HL-60 (cell line): ENCODE measurements at regions not wholly inside any gene's neighbourhood (a gene's known extent, or its start where the extent isn't known, plus 50 kb on each side); places are given as distances from the start of the nearest gene placed in this dataset.

Source experiments
- DNase-seq, 2 experiments: peaks; one replicate each; pipeline ENCODE4 v3.0.0-alpha.2; 2010 to 2020; ENCODE audit warnings: low read depth in 1 of 2, low spot score in 1 of 2
- H3K27ac ChIP-seq: fragments of 250-450 bp; sonication (Bioruptor Pico); replicated peaks from 2 replicates; pipeline ENCODE4 v1.5.1; 2020; ENCODE audit warnings: mild to moderate bottlenecking, moderate library complexity
- H3K27me3 ChIP-seq: fragments of 250-450 bp; sonication (Bioruptor Pico); 2 replicates; pipeline ENCODE4 v1.5.1; 2021; ENCODE audit warnings: mild to moderate bottlenecking, moderate library complexity; ENCODE audit not compliant: insufficient read depth, poor library complexity, severe bottlenecking
- H3K4me3 ChIP-seq: replicated peaks from 2 replicates; pipeline ENCODE4 v1.5.1; 2011; ENCODE audit warnings: mild to moderate bottlenecking, control low read depth, low read length; ENCODE audit not compliant: insufficient read depth
- GABPA ChIP-seq: IDR thresholded peaks from 2 replicates; pipeline ENCODE4 v1.6.1; 2012; ENCODE audit warnings: low read depth
- POLR2AphosphoS5 ChIP-seq: IDR thresholded peaks from 2 replicates; pipeline ENCODE4 v1.6.1; 2012; ENCODE audit warnings: low read depth
- SPI1 ChIP-seq: IDR thresholded peaks from 2 replicates; pipeline ENCODE4 v1.6.1; 2012; ENCODE audit warnings: low read depth, mild to moderate bottlenecking, borderline replicate concordance
- TF ChIP-seq, protein P1 (sequence below): IDR thresholded peaks from one replicate; pipeline ENCODE4 v1.5.1; 2011; ENCODE audit warnings: low read length, control low read depth, inconsistent platforms; ENCODE audit not compliant: insufficient read depth
- TF ChIP-seq, protein P2 (sequence below): IDR thresholded peaks from 2 replicates; pipeline ENCODE4 v1.6.1; 2012; ENCODE audit warnings: low read depth; ENCODE audit not compliant: insufficient replicate concordance

DNA sequence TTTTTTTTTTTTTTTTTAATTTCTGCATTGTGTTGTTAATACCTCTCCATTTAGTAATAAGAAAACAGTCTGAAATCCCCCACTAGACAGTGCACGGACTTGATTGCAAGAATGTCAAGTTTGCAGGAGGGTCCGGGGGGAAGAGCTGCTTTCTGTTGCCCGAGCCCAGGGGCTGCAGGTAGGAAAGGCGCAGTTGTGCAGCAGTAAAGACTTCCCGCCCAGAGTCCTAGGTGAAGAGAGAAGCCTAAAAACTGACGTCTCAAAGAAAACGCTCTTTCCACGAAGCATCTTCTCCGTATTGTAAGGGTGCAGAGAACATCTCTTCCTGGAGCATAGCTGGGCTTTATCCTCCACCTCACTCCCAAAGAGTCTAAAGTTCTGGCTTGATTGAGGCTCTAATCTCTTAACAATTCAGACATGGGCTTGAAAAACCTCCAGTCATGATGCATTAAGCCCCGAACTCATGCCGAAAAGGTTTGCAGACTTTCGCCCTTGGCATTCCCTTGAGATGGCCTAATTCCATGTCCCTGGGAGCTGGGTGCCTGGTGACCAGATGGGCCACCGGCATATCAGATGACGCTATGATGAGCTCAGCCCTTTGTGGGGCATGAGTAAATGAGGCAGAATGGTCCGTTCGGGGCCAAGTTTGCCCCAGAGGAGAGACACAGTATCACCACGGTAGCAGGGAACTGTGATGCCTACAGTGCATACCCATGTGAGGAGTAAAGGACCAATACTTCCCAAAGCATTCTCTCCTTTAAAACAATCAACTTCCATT is 436.2 kb upstream of the ZFHX3 start:
- Histone ChIP-seq H3K27ac (no peak overlapping the region), H3K27me3 (no peaks in the 10 kb centered on the region), H3K4me3 (no peak overlapping the region)
- no peak for DNase-seq
- no peak for TF ChIP-seq SPI1

DNA sequence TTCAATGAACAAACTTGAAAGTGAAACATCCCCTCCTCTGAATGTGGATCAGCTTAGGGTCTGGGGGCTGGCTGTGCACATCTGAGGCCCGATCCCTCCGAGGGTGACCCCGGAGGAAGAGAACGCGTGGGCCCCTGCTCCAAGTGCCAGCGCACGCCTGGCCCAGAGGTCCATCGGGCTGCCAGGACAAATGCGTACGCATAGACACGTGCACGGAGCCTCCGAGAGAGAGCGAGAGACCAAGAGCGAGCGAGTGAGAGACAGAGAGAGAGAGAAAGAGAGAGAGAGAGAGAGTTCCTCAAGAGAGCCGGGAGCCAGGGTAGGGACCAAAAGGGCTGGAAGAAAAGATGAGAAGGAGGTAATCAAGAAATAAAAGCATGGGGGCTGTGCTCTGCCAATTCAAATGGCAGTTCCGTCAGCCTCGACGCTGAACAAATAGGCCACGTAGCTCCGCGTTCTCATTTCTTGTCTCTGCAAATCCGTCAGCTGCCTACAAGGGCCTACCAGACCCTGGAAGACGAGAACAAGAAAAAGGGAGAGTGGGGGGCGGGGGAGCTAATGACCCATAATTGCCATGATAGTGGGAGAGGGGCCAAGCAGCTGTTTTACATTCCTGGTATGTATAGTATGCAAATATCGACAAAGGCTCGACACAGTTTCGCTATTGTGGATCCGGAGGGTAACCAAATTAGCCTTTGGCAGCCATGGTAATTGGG is 435.3 kb upstream of the ZFHX3 start:
- TF ChIP-seq, protein P1, sequence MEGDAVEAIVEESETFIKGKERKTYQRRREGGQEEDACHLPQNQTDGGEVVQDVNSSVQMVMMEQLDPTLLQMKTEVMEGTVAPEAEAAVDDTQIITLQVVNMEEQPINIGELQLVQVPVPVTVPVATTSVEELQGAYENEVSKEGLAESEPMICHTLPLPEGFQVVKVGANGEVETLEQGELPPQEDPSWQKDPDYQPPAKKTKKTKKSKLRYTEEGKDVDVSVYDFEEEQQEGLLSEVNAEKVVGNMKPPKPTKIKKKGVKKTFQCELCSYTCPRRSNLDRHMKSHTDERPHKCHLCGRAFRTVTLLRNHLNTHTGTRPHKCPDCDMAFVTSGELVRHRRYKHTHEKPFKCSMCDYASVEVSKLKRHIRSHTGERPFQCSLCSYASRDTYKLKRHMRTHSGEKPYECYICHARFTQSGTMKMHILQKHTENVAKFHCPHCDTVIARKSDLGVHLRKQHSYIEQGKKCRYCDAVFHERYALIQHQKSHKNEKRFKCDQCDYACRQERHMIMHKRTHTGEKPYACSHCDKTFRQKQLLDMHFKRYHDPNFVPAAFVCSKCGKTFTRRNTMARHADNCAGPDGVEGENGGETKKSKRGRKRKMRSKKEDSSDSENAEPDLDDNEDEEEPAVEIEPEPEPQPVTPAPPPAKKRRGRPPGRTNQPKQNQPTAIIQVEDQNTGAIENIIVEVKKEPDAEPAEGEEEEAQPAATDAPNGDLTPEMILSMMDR, result no peak
- TF ChIP-seq SPI1 (no peak), POLR2AphosphoS5 (no peak), GABPA (no peak)
- TF ChIP-seq, protein P2, sequence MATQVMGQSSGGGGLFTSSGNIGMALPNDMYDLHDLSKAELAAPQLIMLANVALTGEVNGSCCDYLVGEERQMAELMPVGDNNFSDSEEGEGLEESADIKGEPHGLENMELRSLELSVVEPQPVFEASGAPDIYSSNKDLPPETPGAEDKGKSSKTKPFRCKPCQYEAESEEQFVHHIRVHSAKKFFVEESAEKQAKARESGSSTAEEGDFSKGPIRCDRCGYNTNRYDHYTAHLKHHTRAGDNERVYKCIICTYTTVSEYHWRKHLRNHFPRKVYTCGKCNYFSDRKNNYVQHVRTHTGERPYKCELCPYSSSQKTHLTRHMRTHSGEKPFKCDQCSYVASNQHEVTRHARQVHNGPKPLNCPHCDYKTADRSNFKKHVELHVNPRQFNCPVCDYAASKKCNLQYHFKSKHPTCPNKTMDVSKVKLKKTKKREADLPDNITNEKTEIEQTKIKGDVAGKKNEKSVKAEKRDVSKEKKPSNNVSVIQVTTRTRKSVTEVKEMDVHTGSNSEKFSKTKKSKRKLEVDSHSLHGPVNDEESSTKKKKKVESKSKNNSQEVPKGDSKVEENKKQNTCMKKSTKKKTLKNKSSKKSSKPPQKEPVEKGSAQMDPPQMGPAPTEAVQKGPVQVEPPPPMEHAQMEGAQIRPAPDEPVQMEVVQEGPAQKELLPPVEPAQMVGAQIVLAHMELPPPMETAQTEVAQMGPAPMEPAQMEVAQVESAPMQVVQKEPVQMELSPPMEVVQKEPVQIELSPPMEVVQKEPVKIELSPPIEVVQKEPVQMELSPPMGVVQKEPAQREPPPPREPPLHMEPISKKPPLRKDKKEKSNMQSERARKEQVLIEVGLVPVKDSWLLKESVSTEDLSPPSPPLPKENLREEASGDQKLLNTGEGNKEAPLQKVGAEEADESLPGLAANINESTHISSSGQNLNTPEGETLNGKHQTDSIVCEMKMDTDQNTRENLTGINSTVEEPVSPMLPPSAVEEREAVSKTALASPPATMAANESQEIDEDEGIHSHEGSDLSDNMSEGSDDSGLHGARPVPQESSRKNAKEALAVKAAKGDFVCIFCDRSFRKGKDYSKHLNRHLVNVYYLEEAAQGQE, result no peak
- no peak for DNase-seq
- H3K27me3 ChIP-seq, result no peaks in the 10 kb centered on the region
- H3K4me3 ChIP-seq, result no peak overlapping the region
- no peak overlapping the region for H3K27ac ChIP-seq

DNA sequence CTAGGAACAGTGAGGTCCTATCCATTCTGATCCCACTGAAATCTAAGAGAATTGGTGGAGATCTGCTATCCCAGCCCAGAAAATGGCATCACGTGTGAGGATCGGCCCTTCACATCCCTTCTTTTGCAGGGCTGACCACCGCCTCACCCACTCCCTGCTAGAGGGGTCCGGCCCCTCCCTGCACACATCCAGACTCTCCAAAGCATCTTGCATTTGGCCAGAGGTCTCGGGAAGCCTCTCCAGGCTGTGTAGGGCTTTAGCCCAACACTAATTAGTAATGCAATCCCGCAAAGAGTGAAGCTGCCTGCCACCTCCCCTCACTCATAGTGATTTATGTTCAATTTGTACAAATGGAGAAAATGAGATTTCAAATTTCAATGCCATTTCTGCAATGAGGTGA is 434.4 kb upstream of the ZFHX3 start:
- Histone ChIP-seq H3K27me3 (no peaks in the 10 kb centered on the region), H3K4me3 (no peak overlapping the region), H3K27ac (no peak overlapping the region)
- no peak for DNase-seq
- TF ChIP-seq GABPA, result no peak
- no peak for TF ChIP-seq SPI1
- TF ChIP-seq, protein P2, result no peak
- TF ChIP-seq, protein P1, result no peak
- no peak for TF ChIP-seq POLR2AphosphoS5

DNA sequence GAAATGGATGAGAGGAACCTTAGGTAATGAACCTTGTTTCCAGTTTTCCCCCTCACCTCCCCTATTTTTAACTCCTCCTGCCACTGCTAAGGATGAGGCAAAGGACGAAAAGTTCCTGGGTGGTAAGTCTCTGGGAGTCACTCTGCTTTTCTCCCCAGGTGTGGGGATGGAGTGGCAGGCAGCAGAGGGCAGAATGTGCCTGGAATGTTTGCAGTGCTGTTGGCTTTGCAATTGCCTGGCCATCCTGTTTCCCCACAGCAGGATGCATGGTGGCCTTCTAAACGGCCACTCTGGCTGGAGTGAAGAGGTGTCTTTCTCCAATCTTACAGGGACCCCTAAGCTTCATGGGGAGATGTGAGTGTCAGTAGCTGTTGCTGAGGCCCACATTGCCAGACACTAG is 432.5 kb upstream of the ZFHX3 start:
- DNase-seq, result no peak
- H3K27me3 ChIP-seq, result no peaks in the 10 kb centered on the region
- TF ChIP-seq SPI1, result no peak
- TF ChIP-seq, protein P1, result no peak
- TF ChIP-seq, protein P2, result no peak
- no peak for TF ChIP-seq GABPA
- no peak for TF ChIP-seq POLR2AphosphoS5
- H3K4me3 ChIP-seq, result no peak overlapping the region
- no peak overlapping the region for H3K27ac ChIP-seq
